Esophagus (tissue), 2 donors: ENCODE measurements at regions not wholly inside any gene's neighbourhood (a gene's known extent, or its start where the extent isn't known, plus 50 kb on each side); places are given as distances from the start of the nearest gene placed in this dataset.

Experiments used
- H3K27ac ChIP-seq, 2 donors: one replicate each; pipeline ENCODE4 v1.5.1; 2013; ENCODE audit warnings: low read depth in 2 of 2, mild to moderate bottlenecking in 2 of 2, inconsistent platforms in 1 of 2, low read length in 1 of 2, moderate library complexity in 1 of 2
- H3K27me3 ChIP-seq, 2 donors: one replicate each; pipeline ENCODE4 v1.6.1; 2013; ENCODE audit warnings: low read length in 2 of 2, control low read depth in 1 of 2, mild to moderate bottlenecking in 1 of 2; ENCODE audit not compliant: insufficient read depth in 2 of 2, control insufficient read depth in 1 of 2
- H3K36me3 ChIP-seq, 2 donors: one replicate each; pipeline ENCODE4 v1.6.1; 2013; ENCODE audit warnings: low read length in 1 of 2; ENCODE audit not compliant: control insufficient read depth in 2 of 2, insufficient read depth in 2 of 2
- H3K4me1 ChIP-seq, 2 donors: one replicate each; pipeline ENCODE4 v1.6.1; 2013; ENCODE audit warnings: low read length in 1 of 2; ENCODE audit not compliant: control insufficient read depth in 2 of 2, insufficient read depth in 2 of 2
- H3K4me3 ChIP-seq, 2 donors: one replicate each; pipeline ENCODE4 v1.5.1; 2013; ENCODE audit warnings: low read length in 2 of 2, mild to moderate bottlenecking in 2 of 2, low read depth in 1 of 2, moderate library complexity in 1 of 2
- H3K9me3 ChIP-seq, 2 donors: one replicate each; pipeline ENCODE4 v1.6.1; 2013; ENCODE audit warnings: mild to moderate bottlenecking in 2 of 2, low read depth in 1 of 2, low read length in 1 of 2, moderate library complexity in 1 of 2; ENCODE audit not compliant: control insufficient read depth in 2 of 2, insufficient read depth in 1 of 2
- WGBS, 2 donors: extraction: QIAGEN DNeasy Blood & Tissue Kit; methylation state at CpG; one replicate each; pipeline ENCODE4 v1.1.7; 2013; 5-methylcytosine and 5-hydroxymethylcytosine counted together
- donor health status: healthy with polysubstance abuse.
- donor health status: Bipolar disorder and iron deficiency.

- H3K36me3 ChIP-seq, result no peaks in the 10 kb centered on the region
- no peak overlapping the region for H3K27ac ChIP-seq
- no peak overlapping the region for H3K4me3 ChIP-seq
- 88 to 92% methylated on average over 6 of the region's 6 CpGs for WGBS, 2 donors
- no peaks in the 10 kb centered on the region for H3K9me3 ChIP-seq
- H3K4me1 ChIP-seq, result no peaks in the 10 kb centered on the region
- no peaks in the 10 kb centered on the region for H3K27me3 ChIP-seq
Observed at GRCh38 chr5:56493308-56493707, 260.2 kb upstream of the ANKRD55 start.

GRCh38 chr5:56492812-56493211 lies 259.7 kb upstream of the ANKRD55 start:
- no peaks in the 10 kb centered on the region for H3K9me3 ChIP-seq
- no peaks in the 10 kb centered on the region for H3K27me3 ChIP-seq
- H3K4me1 ChIP-seq, result no peaks in the 10 kb centered on the region
- no peak overlapping the region for H3K4me3 ChIP-seq
- no peak overlapping the region for H3K27ac ChIP-seq
- WGBS, 2 donors, result 88 to 93% methylated on average over 5 of the region's 5 CpGs
- H3K36me3 ChIP-seq, result no peaks in the 10 kb centered on the region

DNA sequence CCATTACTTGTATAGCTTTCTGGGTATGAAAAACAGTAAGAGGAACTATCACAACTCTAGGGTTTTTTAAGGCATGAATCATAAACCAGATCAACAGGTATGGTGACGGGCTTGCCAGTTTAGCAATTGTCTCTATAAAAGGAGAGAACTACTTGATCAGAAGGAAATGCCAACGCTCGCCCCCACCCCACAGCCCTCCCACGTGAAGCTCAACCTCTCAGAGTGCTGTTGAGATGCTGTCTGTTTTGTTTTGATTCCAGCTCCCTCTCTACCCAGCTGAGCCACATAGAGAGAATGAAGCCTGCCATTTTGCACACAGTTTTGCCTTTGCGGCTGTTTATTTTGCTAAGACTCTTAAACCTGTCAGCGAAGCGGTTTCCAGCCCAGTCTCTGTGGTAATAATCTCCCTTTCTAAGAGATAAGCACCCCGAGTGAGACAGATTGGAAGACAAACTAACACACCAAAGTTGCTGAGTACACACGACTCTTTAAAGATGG lies 257.9 kb upstream of the ANKRD55 start:
- no peaks in the 10 kb centered on the region for H3K36me3 ChIP-seq
- H3K4me1 ChIP-seq, result no peaks in the 10 kb centered on the region
- H3K4me3 ChIP-seq, result no peak overlapping the region
- H3K27me3 ChIP-seq, result no peaks in the 10 kb centered on the region
- WGBS, 2 donors, result 39 to 48% methylated on average over 9 of the region's 9 CpGs
- H3K9me3 ChIP-seq, result no peaks in the 10 kb centered on the region
- peak overlapping the region; percentile 69 to 87 for H3K27ac ChIP-seq

- Histone ChIP-seq H3K27ac (no peak overlapping the region), H3K36me3 (no peaks in the 10 kb centered on the region), H3K4me1 (no peaks in the 10 kb centered on the region), H3K4me3 (no peak overlapping the region), H3K27me3 (no peaks in the 10 kb centered on the region), H3K9me3 (no peaks in the 10 kb centered on the region)
- 64 to 91% methylated on average over 4 of the region's 4 CpGs for WGBS, 2 donors
Observed at GRCh38 chr5:56489272-56489671, 256.1 kb upstream of the ANKRD55 start.

GRCh38 chr5:56487528-56488115 lies 254.5 kb upstream of the ANKRD55 start:
- Histone ChIP-seq H3K4me1 (no peaks in the 10 kb centered on the region), H3K9me3 (no peaks in the 10 kb centered on the region), H3K4me3 (no peak overlapping the region), H3K27ac (no peak overlapping the region), H3K27me3 (no peaks in the 10 kb centered on the region), H3K36me3 (no peaks in the 10 kb centered on the region)
- 91 to 94% methylated on average over 25 of the region's 25 CpGs for WGBS, 2 donors

GRCh38 chr5:56482363-56482762 lies 249.2 kb upstream of the ANKRD55 start:
- 94 to 95% methylated on average over 3 of the region's 3 CpGs for WGBS, 2 donors
- peaks cover 0 to 2% of the 10 kb centered on the region in 2 donors for H3K4me1 ChIP-seq
- H3K9me3 ChIP-seq, result no peaks in the 10 kb centered on the region
- no peaks in the 10 kb centered on the region for H3K27me3 ChIP-seq
- no peaks in the 10 kb centered on the region for H3K36me3 ChIP-seq
- no peak overlapping the region for H3K4me3 ChIP-seq
- H3K27ac ChIP-seq, result no peak overlapping the region

GRCh38 chr5:56481428-56482357 lies 248.6 kb upstream of the ANKRD55 start:
- Histone ChIP-seq H3K4me3 (peak overlapping the region; percentile 61 to 68), H3K4me1 (peaks cover 0 to 2% of the 10 kb centered on the region in 2 donors), H3K27ac (peak overlapping the region; percentile 86 to 97), H3K9me3 (no peaks in the 10 kb centered on the region), H3K36me3 (no peaks in the 10 kb centered on the region), H3K27me3 (no peaks in the 10 kb centered on the region)
- WGBS, 2 donors, result 15 to 20% methylated on average over 26 of the region's 26 CpGs

- 0 to 1% methylated on average over 60 to 62 of the region's 62 CpGs for WGBS, 2 donors
- peak overlapping the region; percentile 86 to 97 for H3K27ac ChIP-seq
- H3K9me3 ChIP-seq, result no peaks in the 10 kb centered on the region
- peak overlapping the region; percentile 61 to 68 for H3K4me3 ChIP-seq
- H3K27me3 ChIP-seq, result no peaks in the 10 kb centered on the region
- H3K4me1 ChIP-seq, result peaks cover 0 to 2% of the 10 kb centered on the region in 2 donors
- H3K36me3 ChIP-seq, result no peaks in the 10 kb centered on the region
Observed at GRCh38 chr5:56480705-56481427, 247.7 kb upstream of the ANKRD55 start.

DNA sequence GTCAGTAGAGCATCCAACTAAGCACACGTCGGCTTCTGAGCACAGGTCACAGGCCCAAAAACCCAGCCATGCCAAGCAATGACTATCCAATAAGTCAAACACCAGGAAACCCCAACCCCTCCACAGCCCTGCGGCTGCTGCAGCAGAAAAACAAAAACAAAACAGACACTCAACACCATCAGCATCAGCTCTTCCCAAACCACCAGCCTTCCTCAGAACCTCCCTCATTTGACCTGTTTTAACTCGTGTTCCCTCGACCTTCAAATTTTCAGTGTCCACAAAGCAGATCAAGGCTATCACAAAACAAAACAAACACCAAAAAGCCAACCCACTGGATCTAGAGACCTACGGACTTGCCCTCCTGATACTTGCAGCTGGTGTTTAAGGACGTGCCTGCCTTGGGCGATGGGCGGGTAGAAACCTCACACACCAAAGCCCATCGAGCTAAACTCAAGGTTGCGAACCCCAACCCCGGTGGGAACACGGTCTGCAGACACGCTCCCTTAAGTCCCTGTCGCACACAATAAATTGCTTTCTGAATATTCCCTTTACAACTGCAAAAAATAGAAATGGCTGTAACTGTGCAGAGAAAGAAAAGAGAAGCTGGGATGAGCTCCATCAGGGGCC lies 247.1 kb upstream of the ANKRD55 start:
- 20 to 21% methylated on average over 15 of the region's 15 CpGs for WGBS, 2 donors
- Histone ChIP-seq H3K4me3 (peak overlapping the region; percentile 14 to 68), H3K27me3 (no peaks in the 10 kb centered on the region), H3K9me3 (no peaks in the 10 kb centered on the region), H3K27ac (peak overlapping the region; percentile 86 to 97), H3K36me3 (no peaks in the 10 kb centered on the region), H3K4me1 (peaks cover 0 to 2% of the 10 kb centered on the region in 2 donors)
